ENCODE measurements at regions not wholly inside any gene's neighbourhood (a gene's known extent, or its start where the extent isn't known, plus 50 kb on each side); places are given as distances from the start of the nearest gene placed in this dataset.

GRCh38 chr5:106658150-106658549 is 1012.6 kb downstream of the EFNA5 start:
- Histone ChIP-seq H3K4me1 (no peaks in the 10 kb centered on the region), H3K36me3 (no peaks in the 10 kb centered on the region), H3K9me3 (no peaks in the 10 kb centered on the region), H3K27me3 (no peaks in the 10 kb centered on the region), H3K27ac (no peak overlapping the region), H3K4me3 (no peak overlapping the region)
- DNase-seq (no peak), ATAC-seq (no peak)
- intact Hi-C loops (cut with DNase I), result no loop called here
- TF ChIP-seq CTCF (IDR thresholded peaks at IDR 0.05), result no peak

- Histone ChIP-seq H3K36me3 (no peaks in the 10 kb centered on the region), H3K27ac (no peak overlapping the region), H3K9me3 (no peaks in the 10 kb centered on the region), H3K27me3 (no peaks in the 10 kb centered on the region), H3K4me1 (no peaks in the 10 kb centered on the region), H3K4me3 (no peak overlapping the region)
- no peak for TF ChIP-seq CTCF (IDR thresholded peaks at IDR 0.05)
- intact Hi-C loops (cut with DNase I), result no loop called here
- DNase-seq (no peak), ATAC-seq (no peak)
These were observed 1013.9 kb downstream of the EFNA5 start for GRCh38 chr5:106656821-106657220.

GRCh38 chr5:106649031-106649430 is 1021.7 kb downstream of the EFNA5 start:
- Histone ChIP-seq H3K9me3 (no peaks in the 10 kb centered on the region), H3K27me3 (no peaks in the 10 kb centered on the region), H3K4me3 (no peak overlapping the region), H3K4me1 (no peaks in the 10 kb centered on the region), H3K27ac (no peak overlapping the region), H3K36me3 (no peaks in the 10 kb centered on the region)
- DNase-seq (no peak), ATAC-seq (no peak)
- no peak for TF ChIP-seq CTCF (IDR thresholded peaks at IDR 0.05)
- intact Hi-C loops (cut with DNase I), result no loop called here

GRCh38 chr5:106648401-106648800 is 1022.3 kb downstream of the EFNA5 start:
- Histone ChIP-seq H3K9me3 (no peaks in the 10 kb centered on the region), H3K27me3 (no peaks in the 10 kb centered on the region), H3K27ac (no peak overlapping the region), H3K4me3 (no peak overlapping the region), H3K4me1 (no peaks in the 10 kb centered on the region), H3K36me3 (no peaks in the 10 kb centered on the region)
- intact Hi-C loops (cut with DNase I), result no loop called here
- no peak for ATAC-seq
- no peak for TF ChIP-seq CTCF (IDR thresholded peaks at IDR 0.05)
- no peak for DNase-seq

- Histone ChIP-seq H3K4me1 (no peaks in the 10 kb centered on the region), H3K9me3 (no peaks in the 10 kb centered on the region), H3K27me3 (no peaks in the 10 kb centered on the region), H3K27ac (no peak overlapping the region), H3K36me3 (no peaks in the 10 kb centered on the region), H3K4me3 (no peak overlapping the region)
- intact Hi-C loops (cut with DNase I), result no loop called here
- no peak for ATAC-seq
- no peak for DNase-seq
- no peak for TF ChIP-seq CTCF (IDR thresholded peaks at IDR 0.05)
These were observed 1024.6 kb downstream of the EFNA5 start for GRCh38 chr5:106646106-106646505.

GRCh38 chr5:106640511-106640910 is 1030.2 kb downstream of the EFNA5 start:
- Histone ChIP-seq H3K4me3 (no peak overlapping the region), H3K36me3 (no peaks in the 10 kb centered on the region), H3K27ac (no peak overlapping the region), H3K9me3 (no peaks in the 10 kb centered on the region), H3K4me1 (no peaks in the 10 kb centered on the region), H3K27me3 (no peaks in the 10 kb centered on the region)
- no peak for TF ChIP-seq CTCF (IDR thresholded peaks at IDR 0.05)
- DNase-seq (no peak), ATAC-seq (no peak)
- intact Hi-C loops (cut with DNase I), result no loop called here
